ENCODE measurements at regions not wholly inside any gene's neighbourhood (a gene's known extent, or its start where the extent isn't known, plus 50 kb on each side); places are given as distances from the start of the nearest gene placed in this dataset.

DNA sequence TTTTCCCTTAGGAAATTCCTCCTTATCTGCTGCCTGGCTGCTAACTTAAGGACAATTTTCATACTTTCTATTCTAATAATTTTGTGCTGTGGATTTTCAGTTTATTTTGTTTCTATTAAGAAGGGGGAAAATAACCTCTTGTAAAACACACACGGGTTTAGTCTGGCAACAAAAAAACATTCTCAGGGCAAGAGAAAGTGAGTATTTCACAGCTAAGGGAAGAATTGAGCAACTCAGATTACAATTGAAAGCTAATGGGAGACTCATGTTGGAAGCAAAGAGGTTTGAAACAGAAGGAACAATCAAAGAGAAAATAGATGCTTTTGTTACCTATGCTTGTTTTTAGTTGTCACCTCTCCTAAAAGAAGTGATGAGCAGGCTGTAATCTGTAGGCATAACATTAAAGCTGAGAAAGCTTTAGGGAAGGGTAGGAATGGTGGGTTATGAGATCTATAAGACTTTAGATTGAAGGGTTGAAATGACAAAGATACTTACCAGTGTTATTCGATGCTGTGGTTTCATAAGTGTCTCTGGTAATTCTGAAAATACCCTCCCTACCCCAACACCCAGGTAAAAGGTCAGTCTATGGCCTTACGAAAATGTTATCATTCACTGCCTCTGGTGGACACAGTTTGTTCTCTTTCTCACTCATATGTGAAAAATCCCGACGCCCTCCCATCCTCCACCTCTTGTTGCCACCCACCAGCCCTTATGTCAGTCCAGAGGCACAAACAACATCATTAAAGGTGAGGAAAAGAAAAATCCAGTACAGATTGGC is 510.9 kb downstream of the TXNL1 start:
- ATAC-seq (ENCODE audit: low FRiP score in 2 of 2) (no peak), DNase-seq (no peak)
- WGBS, 2 donors: 80 to 88% methylated on average over 5 of the region's 5 CpGs
- Histone ChIP-seq H3K27ac (no peak overlapping the region), H3K4me3 (no peak overlapping the region), H3K27me3 (no peaks in the 10 kb centered on the region), H3K4me1 (no peaks in the 10 kb centered on the region), H3K36me3 (no peaks in the 10 kb centered on the region), H3K9me3 (no peaks in the 10 kb centered on the region)
- TF ChIP-seq CTCF (IDR thresholded peaks at IDR 0.05): no peak
- TF ChIP-seq POLR2AphosphoS5 (IDR thresholded peaks at IDR 0.05): no peak
- TF ChIP-seq EP300 (IDR thresholded peaks at IDR 0.05): no peak
- TF ChIP-seq POLR2A (IDR thresholded peaks at IDR 0.05): no peak

GRCh38 chr18:56124186-56124585 is 514.2 kb downstream of the TXNL1 start:
- Histone ChIP-seq H3K4me1 (no peaks in the 10 kb centered on the region), H3K4me3 (no peak overlapping the region), H3K36me3 (no peaks in the 10 kb centered on the region), H3K27me3 (no peaks in the 10 kb centered on the region), H3K9me3 (no peaks in the 10 kb centered on the region), H3K27ac (no peak overlapping the region)
- 81 to 87% methylated on average over 2 of the region's 2 CpGs for WGBS, 2 donors
- DNase-seq: no peak
- no peak for ATAC-seq (ENCODE audit: low FRiP score in 2 of 2)
- TF ChIP-seq EP300 (IDR thresholded peaks at IDR 0.05) (no peak), POLR2A (IDR thresholded peaks at IDR 0.05) (no peak), CTCF (IDR thresholded peaks at IDR 0.05) (no peak), POLR2AphosphoS5 (IDR thresholded peaks at IDR 0.05) (no peak)

- Histone ChIP-seq H3K9me3 (no peaks in the 10 kb centered on the region), H3K36me3 (no peaks in the 10 kb centered on the region), H3K4me3 (no peak overlapping the region), H3K27ac (no peak overlapping the region), H3K27me3 (no peaks in the 10 kb centered on the region), H3K4me1 (no peaks in the 10 kb centered on the region)
- no peak for TF ChIP-seq POLR2AphosphoS5 (IDR thresholded peaks at IDR 0.05)
- TF ChIP-seq POLR2A (IDR thresholded peaks at IDR 0.05): no peak
- no peak for TF ChIP-seq CTCF (IDR thresholded peaks at IDR 0.05)
- no peak for TF ChIP-seq EP300 (IDR thresholded peaks at IDR 0.05)
- DNase-seq (no peak), ATAC-seq (ENCODE audit: low FRiP score in 2 of 2) (no peak)
- WGBS, 2 donors: 83 to 94% methylated on average over 1 of the region's 1 CpG
Observed at GRCh38 chr18:56121669-56122068, 516.7 kb downstream of the TXNL1 start.

GRCh38 chr18:56120782-56121181 is 517.6 kb downstream of the TXNL1 start:
- H3K4me3 ChIP-seq: no peak overlapping the region
- ATAC-seq (ENCODE audit: low FRiP score in 2 of 2): no peak
- no peaks in the 10 kb centered on the region for H3K4me1 ChIP-seq
- no peak for TF ChIP-seq EP300 (IDR thresholded peaks at IDR 0.05)
- TF ChIP-seq POLR2AphosphoS5 (IDR thresholded peaks at IDR 0.05): no peak
- no peak for TF ChIP-seq CTCF (IDR thresholded peaks at IDR 0.05)
- TF ChIP-seq POLR2A (IDR thresholded peaks at IDR 0.05): no peak
- no peak overlapping the region for H3K27ac ChIP-seq
- no peak for DNase-seq
- H3K36me3 ChIP-seq: no peaks in the 10 kb centered on the region
- no peaks in the 10 kb centered on the region for H3K9me3 ChIP-seq
- no peaks in the 10 kb centered on the region for H3K27me3 ChIP-seq
- 94 to 96% methylated on average over 3 of the region's 3 CpGs for WGBS, 2 donors

DNA sequence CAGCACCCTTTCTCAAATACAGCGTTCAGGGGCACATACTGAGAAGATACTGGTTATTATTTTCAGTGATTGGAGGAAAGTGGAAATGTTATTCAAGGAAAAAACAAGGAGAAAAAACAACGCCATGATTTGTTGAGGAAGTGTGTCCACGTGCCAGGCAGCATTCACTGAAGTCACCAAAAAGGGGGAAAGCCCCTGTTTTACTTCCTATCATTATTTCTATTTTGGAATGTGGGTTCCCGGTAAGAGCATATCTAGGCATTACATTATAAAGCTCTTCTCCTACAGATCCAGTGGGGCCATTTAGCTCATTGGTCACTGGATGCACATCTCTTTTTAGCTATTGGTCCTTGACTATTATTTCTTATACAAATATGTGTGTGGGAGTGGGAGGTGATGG is 518.7 kb downstream of the TXNL1 start:
- H3K27ac ChIP-seq: no peak overlapping the region
- no peak for TF ChIP-seq POLR2AphosphoS5 (IDR thresholded peaks at IDR 0.05)
- TF ChIP-seq CTCF (IDR thresholded peaks at IDR 0.05): no peak
- TF ChIP-seq EP300 (IDR thresholded peaks at IDR 0.05): no peak
- no peak for TF ChIP-seq POLR2A (IDR thresholded peaks at IDR 0.05)

More for the DNA sequence above, 518.7 kb downstream of the TXNL1 start:
- DNase-seq: no peak
- H3K4me1 ChIP-seq: no peaks in the 10 kb centered on the region
- 78 to 84% methylated on average over 4 of the region's 4 CpGs for WGBS, 2 donors
- H3K36me3 ChIP-seq: no peaks in the 10 kb centered on the region
- ATAC-seq (ENCODE audit: low FRiP score in 2 of 2): no peak
- no peak overlapping the region for H3K4me3 ChIP-seq
- H3K27me3 ChIP-seq: no peaks in the 10 kb centered on the region
- H3K9me3 ChIP-seq: no peaks in the 10 kb centered on the region
